Liver (tissue), 7 donors: ENCODE measurements at regions not wholly inside any gene's neighbourhood (a gene's known extent, or its start where the extent isn't known, plus 50 kb on each side); places are given as distances from the start of the nearest gene placed in this dataset.
A peak's percentile ranks its signal among the peaks of the same experiment; 100 is the strongest.

Source experiments
- DNase-seq: peaks from one replicate; pipeline ENCODE4 v3.0.0-alpha.2; 2017; ENCODE audit warnings: low spot score
- H3K27ac ChIP-seq, 2 donors: one replicate each; pipeline ENCODE4 v1.7.0; 2013; ENCODE audit warnings: inconsistent platforms in 2 of 2, low read length in 2 of 2, control low read depth in 1 of 2, low read depth in 1 of 2, mild to moderate bottlenecking in 1 of 2
- H3K27me3 ChIP-seq, 4 donors: one replicate each; pipeline versions ENCODE4 v1.6.1 to v1.7.0; 2013; ENCODE audit warnings: low read length in 3 of 4, inconsistent platforms in 1 of 4, mild to moderate bottlenecking in 1 of 4, moderate library complexity in 1 of 4; ENCODE audit not compliant: control insufficient read depth in 4 of 4, insufficient read depth in 4 of 4
- H3K36me3 ChIP-seq, 4 donors: one replicate each; pipeline versions ENCODE4 v1.6.1 to v1.7.0; 2013; ENCODE audit warnings: low read length in 3 of 4, mild to moderate bottlenecking in 3 of 4, low read depth in 1 of 4, moderate library complexity in 1 of 4; ENCODE audit not compliant: control insufficient read depth in 4 of 4, insufficient read depth in 3 of 4
- H3K4me1 ChIP-seq, 4 donors: one replicate each; pipeline versions ENCODE4 v1.6.1 to v1.7.0; 2013; ENCODE audit warnings: low read length in 3 of 4, mild to moderate bottlenecking in 3 of 4, moderate library complexity in 1 of 4; ENCODE audit not compliant: control insufficient read depth in 4 of 4, insufficient read depth in 4 of 4
- H3K4me3 ChIP-seq, 3 donors: one replicate each; pipeline versions ENCODE4 v1.6.1 to v1.7.0; 2013; ENCODE audit warnings: low read length in 3 of 3, control low read depth in 1 of 3, low read depth in 1 of 3, mild to moderate bottlenecking in 1 of 3
- H3K9ac ChIP-seq, 2 donors: one replicate each; pipeline ENCODE4 v1.7.0; 2013; ENCODE audit warnings: low read length in 2 of 2, mild to moderate bottlenecking in 2 of 2, moderate library complexity in 2 of 2, control low read depth in 1 of 2, low read depth in 1 of 2
- H3K9me3 ChIP-seq, 4 donors: one replicate each; pipeline versions ENCODE4 v1.6.1 to v1.7.0; 2013; ENCODE audit warnings: low read length in 3 of 4; ENCODE audit not compliant: control insufficient read depth in 4 of 4
- ATF3 ChIP-seq: IDR thresholded peaks from 2 replicates; pipeline ENCODE4 v1.6.1; 2016; ENCODE audit warnings: antibody characterized with exemption
- EGR1 ChIP-seq, 2 donors: IDR thresholded peaks; 2 replicates each; pipeline ENCODE4 v1.6.1; 2016 to 2018; ENCODE audit warnings: antibody characterized with exemption in 2 of 2, low read depth in 2 of 2
- GABPA ChIP-seq, 2 donors: IDR thresholded peaks in 1 of 2; conservative IDR thresholded peaks in 1 of 2; 2 replicates each; pipeline ENCODE4 v1.6.1; 2016; ENCODE audit warnings: antibody characterized with exemption in 2 of 2, mild to moderate bottlenecking in 1 of 2, moderate library complexity in 1 of 2
- HNF4G ChIP-seq: IDR thresholded peaks from 2 replicates; pipeline ENCODE4 v1.6.1; 2016; ENCODE audit warnings: antibody characterized with exemption
- JUND ChIP-seq, 2 donors: IDR thresholded peaks; 2 replicates each; pipeline ENCODE4 v1.6.1; 2016; ENCODE audit warnings: antibody characterized with exemption in 2 of 2
- RAD21 ChIP-seq, 2 donors: IDR thresholded peaks; 2 replicates each; pipeline ENCODE4 v1.6.1; 2016; ENCODE audit warnings: antibody characterized with exemption in 2 of 2, mild to moderate bottlenecking in 2 of 2
- RXRA ChIP-seq, 2 donors: IDR thresholded peaks; 2 replicates each; pipeline ENCODE4 v1.6.1; 2017 to 2018; ENCODE audit warnings: antibody characterized with exemption in 2 of 2, mild to moderate bottlenecking in 1 of 2
- SP1 ChIP-seq: IDR thresholded peaks from 2 replicates; pipeline ENCODE4 v1.6.1; 2018; ENCODE audit warnings: antibody characterized with exemption, mild to moderate bottlenecking
- TAF1 ChIP-seq: conservative IDR thresholded peaks from 2 replicates; pipeline ENCODE4 v1.6.1; 2016; ENCODE audit warnings: antibody characterized with exemption, mild to moderate bottlenecking
- YY1 ChIP-seq: IDR thresholded peaks from 2 replicates; pipeline ENCODE4 v1.6.1; 2016; ENCODE audit warnings: antibody characterized with exemption, mild to moderate bottlenecking
- WGBS: extraction: QIAGEN DNeasy Blood & Tissue Kit; methylation state at CpG from one replicate; pipeline ENCODE4 v1.1.7; 2013; 5-methylcytosine and 5-hydroxymethylcytosine counted together
- donor health status: healthy.
- donor health status: healthy.
- donor health status: healthy.
- donor health status: healthy.

GRCh38 chr7:131104596-131105293 is 222.9 kb upstream of the MKLN1 start:
- 73% methylated on average over 12 of the region's 12 CpGs for WGBS
- no peak for TF ChIP-seq RAD21 (IDR thresholded peaks at IDR 0.05)
- no peak for TF ChIP-seq HNF4G
- TF ChIP-seq SP1, result no peak
- TF ChIP-seq EGR1 (IDR thresholded peaks at IDR 0.05; ENCODE audit: low read depth in 2 of 2), result no peak
- no peak for TF ChIP-seq RXRA (IDR thresholded peaks at IDR 0.05)
- Histone ChIP-seq H3K4me3 (peak overlapping the region; percentile 58 to 93 (median 83)), H3K27ac (peak overlapping the region in 1 of 2 donors; percentile 84), H3K4me1 (peaks cover 0 to 32% (median 17%) of the 10 kb centered on the region in 4 donors), H3K9me3 (no peaks in the 10 kb centered on the region), H3K36me3 (peaks cover 0 to 11% (median 4%) of the 10 kb centered on the region in 4 donors), H3K9ac (peak overlapping the region; percentile 75 to 82), H3K27me3 (no peaks in the 10 kb centered on the region)
- DNase-seq, result no peak

- Histone ChIP-seq H3K27ac (peak overlapping the region; percentile 60 to 84), H3K4me3 (peak overlapping the region; percentile 58 to 93 (median 83)), H3K9me3 (no peaks in the 10 kb centered on the region), H3K4me1 (peaks cover 2 to 36% (median 19%) of the 10 kb centered on the region in 4 donors), H3K27me3 (no peaks in the 10 kb centered on the region), H3K9ac (peak overlapping the region; percentile 75 to 82), H3K36me3 (peaks cover 0 to 11% (median 4%) of the 10 kb centered on the region in 4 donors)
- DNase-seq, result no peak
- 4% methylated on average over 24 of the region's 24 CpGs for WGBS
- TF ChIP-seq RAD21 (IDR thresholded peaks at IDR 0.05) (peak in 1 of 2 donors; percentile 5), GABPA (IDR thresholded peaks at IDR 0.05 in 1 of 2, conservative IDR thresholded peaks at IDR 0.05 in 1 of 2) (no peak), JUND (IDR thresholded peaks at IDR 0.05) (no peak)
These were observed 222.3 kb upstream of the MKLN1 start for GRCh38 chr7:131105294-131105798.

- peak; percentile 68 for DNase-seq
- TF ChIP-seq ATF3 (no peak), EGR1 (IDR thresholded peaks at IDR 0.05; ENCODE audit: low read depth in 2 of 2) (peak in 1 of 2 donors; percentile 23), YY1 (peak; percentile 56), SP1 (peak; percentile 18), TAF1 (peak; percentile 75)
- Histone ChIP-seq H3K9ac (peak overlapping the region; percentile 99), H3K4me3 (peak overlapping the region; percentile 93 to 98 (median 95)), H3K27me3 (no peaks in the 10 kb centered on the region), H3K36me3 (peaks cover 0 to 11% (median 4%) of the 10 kb centered on the region in 4 donors), H3K27ac (peak overlapping the region; percentile 99 to 100), H3K9me3 (no peaks in the 10 kb centered on the region), H3K4me1 (peaks cover 2 to 43% (median 25%) of the 10 kb centered on the region in 4 donors)
- under 1% methylated on average over 110 of the region's 110 CpGs for WGBS
These were observed 221.6 kb upstream of the MKLN1 start for GRCh38 chr7:131105799-131106680.
